NCI-H2081 (cell line): ENCODE measurements at regions not wholly inside any gene's neighbourhood (a gene's known extent, or its start where the extent isn't known, plus 50 kb on each side); places are given as distances from the start of the nearest gene placed in this dataset.

Source experiments
- DNase-seq, 2 experiments: peaks; one replicate each; lab custom pipeline; 2025; lab: John Stamatoyannopoulos, UW

DNA sequence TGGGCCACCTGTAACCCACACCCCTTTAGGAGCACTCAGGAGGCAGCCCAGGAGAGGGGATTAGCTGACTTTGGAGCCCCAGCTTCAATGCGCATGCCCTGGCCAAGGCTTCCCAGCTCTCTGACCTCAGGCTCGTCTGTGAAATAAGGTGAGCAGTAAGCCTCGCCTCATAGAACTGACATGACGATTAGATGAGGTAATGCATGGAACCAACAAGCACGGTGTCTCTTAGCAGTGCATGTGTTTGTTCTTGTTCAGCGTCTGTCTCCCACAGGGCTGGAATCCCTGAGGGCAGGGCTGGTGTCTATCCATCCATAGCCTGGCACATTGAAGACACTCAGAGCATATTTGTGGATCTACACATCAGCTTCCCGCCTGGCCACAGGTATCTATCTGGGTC lies 415.4 kb downstream of the MN1 start:
- DNase-seq = no peak

DNA sequence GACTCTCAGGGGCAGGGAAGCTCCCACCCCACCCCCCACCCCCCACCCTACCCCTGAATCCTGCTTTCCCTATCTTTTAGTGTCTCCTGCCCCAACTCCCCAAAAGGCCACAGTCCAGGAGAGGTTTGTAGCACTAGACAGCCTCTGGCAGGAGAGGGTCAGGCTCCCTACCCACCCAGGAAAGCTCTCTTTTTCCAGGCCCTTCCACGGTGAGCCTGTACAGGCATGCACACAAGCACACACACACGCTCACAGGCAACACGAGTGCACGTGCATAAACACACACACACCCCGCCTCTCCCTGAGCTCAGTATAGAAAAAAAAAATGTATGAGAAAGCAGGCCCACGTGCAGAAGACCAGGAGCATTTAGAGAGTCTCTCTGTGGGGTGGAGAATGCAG lies 414.0 kb downstream of the MN1 start:
- no peak for DNase-seq

DNA sequence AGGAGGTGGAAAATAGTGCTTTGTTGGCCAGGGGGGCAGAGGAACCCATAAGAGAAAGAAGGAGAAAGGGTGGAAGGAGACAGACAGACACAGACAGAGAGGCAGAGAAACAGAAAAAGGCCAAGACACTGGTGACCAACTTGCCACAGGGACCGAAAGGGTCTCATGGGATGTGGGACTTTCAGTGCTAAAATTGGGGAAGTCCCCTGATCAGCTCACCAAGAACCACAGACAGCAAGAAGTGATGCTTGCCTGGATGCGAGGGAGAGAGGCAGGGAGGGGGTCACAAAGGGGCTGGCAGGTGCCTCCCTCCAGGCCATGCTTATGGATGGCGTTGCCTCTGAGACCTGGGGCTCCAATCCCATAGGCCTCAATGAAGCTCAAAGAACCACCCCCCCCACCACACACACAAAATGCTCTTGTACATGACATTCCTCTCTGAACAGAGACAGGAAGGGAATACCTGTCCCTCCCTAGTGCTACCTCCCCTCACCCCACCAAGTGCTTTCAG lies 413.4 kb downstream of the MN1 start:
- no peak for DNase-seq

DNA sequence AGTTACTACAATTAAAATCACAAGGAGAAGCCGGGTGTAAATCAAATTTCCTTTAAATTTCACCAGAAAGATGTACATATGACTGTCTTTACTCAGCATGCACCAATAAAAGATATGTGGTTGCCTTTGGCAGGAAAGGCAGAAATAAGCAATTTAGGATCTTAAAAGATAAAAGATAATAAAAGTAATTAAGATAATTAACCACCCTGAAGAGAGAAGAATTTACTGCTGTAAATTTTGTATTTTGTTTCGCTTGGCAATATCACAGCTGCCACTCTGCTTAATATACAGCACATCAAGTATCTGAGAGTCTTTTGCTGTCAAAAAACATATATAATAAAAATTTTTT lies 411.9 kb downstream of the MN1 start:
- DNase-seq = no peak

DNA sequence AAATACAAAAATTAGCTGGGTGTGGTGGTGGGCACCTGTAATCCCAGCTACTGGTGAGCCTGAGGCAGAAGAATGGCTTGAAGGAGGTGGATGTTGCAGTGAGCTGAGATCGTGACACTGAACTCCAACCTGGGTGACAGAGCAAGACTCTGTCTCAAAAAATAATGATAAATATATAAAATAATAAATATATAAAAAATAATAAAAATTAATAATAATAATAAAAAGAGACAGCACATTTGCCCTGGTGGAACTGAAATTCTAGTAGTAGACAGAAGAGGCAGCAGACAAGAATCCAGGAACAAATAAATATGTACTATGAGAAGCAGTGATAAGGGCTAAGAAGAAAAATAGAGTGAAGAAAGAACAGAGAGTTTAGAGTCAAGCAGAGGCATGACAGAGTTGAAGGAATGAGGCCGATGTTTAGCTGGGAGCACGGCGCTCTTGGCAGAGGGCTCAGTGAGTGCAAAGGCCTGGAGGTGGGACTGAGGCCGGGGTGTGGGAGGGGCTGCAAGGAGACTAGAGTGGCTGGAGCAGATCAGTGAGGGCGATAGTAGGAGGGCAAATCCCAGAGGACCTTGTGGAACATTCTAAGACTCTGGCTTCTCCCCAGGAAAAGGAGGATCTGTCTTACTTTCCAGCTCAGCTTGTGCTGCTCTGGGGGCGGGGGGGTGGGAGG lies 410.3 kb downstream of the MN1 start:
- no peak for DNase-seq

DNA sequence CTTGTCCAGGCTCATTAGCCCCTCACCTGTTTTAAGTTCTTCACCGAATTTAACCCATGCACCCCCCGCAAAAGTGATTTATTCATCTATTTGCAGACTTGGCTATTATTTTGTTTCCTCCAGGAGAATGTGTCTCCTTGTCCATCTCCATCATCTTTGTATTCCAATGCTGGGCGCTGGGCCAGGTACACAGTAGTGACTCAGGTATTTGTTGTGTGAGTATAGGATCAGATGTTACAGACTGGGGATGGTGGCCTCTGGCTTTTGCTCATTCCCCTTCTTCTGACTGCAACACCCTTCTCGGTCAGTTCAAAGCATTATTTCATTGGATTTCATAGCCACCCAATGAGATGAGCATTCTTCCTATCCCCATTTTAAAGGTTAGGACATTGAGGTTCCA lies 408.2 kb downstream of the MN1 start:
- no peak for DNase-seq

DNA sequence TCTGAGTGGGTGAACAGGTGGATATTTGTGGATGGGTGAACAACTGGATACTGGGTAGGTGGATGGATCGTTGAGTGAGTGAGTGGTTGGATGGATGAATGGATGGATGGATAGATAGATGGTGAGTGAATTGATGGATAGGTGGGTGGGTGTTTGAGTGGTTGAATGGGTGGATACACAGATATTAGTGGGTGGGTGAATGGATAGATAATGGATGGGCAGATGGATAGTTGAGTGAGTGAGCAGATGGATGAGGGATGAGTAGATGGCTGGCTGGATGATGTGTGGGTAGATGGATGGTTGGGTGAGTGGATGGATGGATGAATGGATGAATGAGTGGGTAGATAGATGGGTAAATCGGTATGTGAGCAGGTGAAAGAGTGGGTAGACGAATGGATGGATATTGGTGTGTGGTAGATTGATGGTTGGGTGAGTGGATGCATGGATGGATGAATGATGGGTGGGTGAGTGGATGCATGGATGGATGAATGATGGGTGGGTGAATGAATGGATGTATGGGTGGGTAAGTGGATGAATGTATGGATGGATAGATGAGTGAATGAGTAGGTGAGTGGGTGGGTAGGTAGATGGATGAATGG lies 406.7 kb downstream of the MN1 start:
- DNase-seq = no peak

DNA sequence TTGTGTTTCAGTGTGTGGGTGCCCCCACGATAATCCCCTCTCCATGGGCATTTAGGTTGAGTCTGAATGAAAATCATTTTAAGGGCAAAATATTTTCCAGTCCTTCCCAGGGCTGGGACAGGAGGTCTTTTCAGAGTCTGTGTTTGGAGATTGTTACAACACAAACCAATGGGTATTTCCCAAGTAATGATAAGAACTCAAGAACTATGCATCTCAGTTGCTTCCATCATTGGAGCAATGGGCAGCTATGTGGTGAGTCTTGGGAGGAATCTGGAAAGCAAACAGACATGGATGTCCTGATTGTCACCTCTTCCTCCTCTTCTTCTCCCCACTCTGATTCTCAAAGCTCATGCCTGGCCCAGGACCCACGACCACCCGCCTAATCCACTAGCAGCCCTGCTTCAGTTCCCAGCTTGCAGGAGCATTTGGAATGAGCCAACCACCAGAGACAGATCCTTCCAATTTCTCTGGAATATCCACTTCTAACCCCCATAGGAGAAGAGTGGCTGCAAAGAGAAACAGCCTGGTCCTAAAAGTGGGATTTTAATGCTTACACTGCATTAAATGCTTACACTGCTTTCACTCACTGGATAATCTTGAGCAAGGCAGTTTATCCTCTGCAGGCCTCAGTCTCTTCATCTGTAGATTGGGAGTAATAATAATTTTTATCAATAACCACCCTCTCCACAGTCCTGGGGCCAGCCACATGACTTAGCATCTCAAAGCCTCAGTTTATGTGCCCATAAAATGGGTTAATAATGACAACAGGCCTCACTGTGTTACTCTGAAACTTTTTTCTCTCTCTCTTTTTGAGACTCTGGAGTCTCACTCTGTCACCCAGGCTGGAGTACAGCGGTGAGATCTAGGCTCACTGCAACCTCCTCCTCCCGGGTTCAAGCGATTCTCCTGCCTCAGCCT lies 404.3 kb downstream of the MN1 start:
- DNase-seq = no peak

DNA sequence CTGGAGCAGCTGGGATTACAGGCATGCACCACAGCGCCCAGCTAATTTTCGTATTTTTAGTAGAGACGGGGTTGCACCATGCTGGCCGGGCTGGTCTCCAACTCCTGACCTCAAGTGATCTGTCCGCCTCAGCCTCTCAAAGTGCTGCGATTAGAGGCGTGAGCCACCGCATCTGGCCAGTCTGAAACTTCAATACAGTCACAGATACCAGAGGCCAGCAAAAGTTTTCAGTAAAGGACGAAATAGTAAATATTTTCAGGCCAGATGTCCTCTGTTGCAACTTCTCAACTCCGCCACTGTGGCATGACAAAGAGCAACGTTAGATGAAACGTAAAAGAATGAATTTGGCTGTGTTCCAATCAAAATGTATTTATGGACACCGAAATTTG lies 403.6 kb downstream of the MN1 start:
- DNase-seq = no peak

DNA sequence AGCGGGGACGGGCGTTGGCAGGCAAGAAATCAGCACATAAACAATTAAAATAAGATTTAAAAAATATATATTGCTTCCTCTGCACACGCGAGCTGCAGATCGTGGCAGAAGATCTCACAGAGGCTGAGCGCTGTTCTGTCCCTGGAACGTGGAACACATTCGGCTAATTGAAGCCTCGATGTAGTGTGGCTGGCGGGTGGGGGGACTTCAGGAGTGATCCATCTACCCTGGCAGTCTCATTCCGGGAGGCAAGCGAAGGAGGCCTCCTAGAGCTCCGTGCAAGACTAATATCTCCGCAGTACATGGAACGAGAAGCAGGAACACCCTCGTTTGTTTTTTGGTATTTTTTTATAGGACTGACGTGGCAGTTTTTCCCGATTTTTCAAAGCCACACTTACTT lies 402.4 kb downstream of the MN1 start:
- DNase-seq = no peak

DNA sequence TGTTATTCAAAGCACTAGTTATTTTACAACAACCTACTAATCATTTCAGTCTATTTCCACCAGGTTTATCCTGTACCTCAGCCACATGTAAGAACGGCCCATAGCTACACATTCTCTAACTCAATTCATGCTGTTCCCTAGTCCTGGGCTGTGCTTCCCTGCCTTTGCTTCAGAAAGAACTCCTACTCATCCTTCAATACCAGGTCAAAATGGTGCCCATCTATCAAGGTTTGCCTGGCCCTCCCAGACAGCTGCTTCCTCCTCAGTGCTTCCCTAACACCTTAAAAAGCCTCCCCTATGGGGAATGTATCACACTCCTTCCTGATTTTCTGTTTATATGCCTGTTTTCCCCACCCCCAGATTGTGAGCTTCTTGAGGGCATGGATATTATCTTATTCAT lies 400.7 kb downstream of the MN1 start:
- DNase-seq = no peak

DNA sequence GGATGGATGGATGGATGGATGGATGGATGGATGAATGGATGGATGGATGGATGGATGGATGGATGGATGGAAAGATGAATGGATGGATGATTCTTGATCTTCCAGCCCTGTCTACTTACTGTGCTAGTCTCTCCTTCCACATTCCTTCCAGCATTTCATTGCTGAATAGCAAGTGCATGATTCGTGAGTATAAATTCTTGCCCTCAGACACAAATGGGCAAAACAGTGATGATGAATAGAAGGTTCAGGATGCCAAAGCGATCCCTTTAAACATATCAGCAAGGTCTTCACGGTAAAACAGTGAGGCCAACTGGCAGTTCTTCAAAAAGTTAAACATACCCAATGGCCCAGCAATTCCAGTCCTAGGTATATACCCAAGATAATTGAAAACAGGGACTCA lies 400.2 kb downstream of the MN1 start:
- DNase-seq = no peak

DNA sequence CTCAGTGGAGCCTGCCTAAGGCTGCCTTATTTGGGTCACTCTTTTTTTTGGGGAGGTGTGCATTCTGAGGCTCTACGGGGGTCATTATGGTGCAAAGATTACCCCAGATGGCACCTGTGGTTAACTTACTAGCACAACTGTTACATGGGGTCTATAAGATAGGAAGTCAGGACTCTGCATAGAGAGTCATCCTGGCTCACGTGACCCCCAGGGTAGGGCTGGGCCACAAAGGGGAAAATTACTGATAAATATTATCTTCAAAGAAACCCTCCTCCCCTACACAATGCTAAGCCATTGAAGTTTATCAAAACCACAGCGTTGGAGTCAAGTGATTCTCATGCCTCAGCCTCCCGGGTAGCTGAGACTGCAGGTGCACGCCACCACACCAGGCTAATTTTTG lies 397.1 kb downstream of the MN1 start:
- no peak for DNase-seq

DNA sequence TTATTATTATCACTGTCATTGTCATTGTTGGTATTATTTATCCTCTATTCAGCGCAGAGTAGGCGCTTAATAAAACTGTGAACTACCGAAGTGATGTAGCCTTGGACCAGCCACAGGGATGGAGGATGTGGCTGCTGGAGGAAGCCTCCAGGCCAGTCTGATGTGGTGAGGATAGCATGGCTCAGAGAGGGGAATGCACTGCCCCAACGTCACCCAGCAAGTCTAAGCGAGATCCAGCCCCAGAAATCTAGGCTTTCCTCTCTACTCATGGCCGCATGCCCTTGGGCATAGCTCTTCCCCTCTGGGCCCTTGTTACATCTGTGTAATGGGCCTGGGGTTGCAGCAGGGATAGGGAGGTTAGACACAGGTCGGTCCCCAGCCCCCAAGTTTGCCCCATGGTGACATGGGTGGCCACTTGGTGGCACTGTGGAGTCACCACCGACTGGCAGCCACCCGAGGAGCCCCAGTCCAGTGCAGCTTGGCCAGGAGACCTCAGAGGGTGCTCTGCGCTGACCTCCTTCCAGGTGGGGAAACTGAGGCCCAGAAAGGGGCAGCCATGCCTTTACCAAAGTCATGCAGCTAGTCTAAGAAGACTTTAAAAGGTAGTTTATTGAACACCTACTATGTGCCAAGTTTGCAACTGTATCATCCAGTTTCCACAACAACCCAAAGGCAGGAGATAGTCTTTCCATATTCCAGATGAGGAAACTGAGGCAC lies 395.7 kb downstream of the MN1 start:
- DNase-seq = no peak

DNA sequence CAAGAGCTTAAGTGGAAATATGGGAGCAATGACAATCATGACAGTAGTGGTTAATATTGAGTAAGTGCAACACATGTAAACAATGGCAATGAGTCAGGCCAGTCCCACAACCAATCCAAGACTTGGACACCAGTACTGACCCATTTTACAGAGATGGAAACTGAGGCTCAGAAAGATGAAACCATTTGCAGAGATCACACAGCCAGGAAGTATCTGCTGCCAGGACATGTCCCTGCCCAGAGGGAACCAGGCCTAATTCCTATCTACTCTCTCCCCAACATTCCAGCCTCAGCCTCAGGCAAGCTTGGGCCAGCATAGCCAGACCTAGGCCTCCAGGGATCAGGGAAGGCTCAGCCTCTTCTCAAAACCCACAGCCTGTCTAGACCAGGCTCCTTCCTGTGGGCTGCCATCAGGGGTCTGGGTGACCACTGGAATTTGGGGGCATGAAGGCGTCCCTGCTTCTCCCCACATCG lies 395.1 kb downstream of the MN1 start:
- no peak for DNase-seq

DNA sequence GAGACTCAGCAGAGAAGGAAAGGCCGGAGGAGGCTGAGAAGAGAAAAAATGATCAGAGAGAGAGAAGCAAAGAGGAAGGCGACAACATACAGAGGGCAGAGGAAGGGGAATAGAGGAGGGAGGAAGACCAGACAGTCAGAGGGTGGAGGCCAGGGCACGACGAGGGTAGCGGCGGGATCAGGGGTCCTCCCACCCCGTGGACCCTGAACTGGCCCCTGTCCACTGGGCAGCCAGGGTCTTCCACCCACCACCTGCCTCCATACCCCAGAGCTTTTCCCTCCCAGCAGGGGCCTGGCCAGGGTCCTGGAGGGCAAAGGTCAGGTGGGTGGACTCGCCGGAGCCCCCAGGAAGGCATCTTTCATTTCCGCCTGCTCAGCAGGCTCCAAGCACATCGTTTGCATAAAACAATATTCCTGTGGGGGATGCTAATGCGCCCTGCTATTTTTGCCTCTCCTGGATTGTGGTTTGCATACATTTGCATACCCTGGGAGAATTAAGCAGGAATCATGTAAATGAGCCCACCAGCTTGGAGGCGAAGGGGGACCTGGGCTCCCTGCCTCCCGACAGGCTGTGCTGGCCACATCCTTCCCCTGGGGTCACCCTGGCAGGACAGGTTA lies 394.1 kb downstream of the MN1 start:
- DNase-seq = no peak

DNA sequence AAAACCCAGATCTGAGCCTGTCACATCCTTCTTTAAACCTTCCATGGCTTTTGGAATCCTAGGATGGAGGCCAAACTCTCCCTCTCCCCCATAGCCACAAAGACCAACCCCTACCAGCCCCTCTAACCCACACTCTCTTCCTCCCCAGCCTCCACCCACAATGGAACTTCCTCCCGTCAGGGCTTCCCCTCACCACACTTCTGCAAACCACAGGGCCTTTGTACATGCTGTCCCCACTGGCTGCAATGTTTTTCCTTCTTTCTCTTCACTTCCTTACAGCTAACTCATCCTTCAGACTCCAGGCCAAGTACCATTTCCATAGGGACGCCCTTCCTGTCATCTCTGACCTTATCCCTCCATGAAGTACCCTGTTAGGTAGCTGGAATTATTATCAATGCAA lies 393.5 kb downstream of the MN1 start:
- no peak for DNase-seq

DNA sequence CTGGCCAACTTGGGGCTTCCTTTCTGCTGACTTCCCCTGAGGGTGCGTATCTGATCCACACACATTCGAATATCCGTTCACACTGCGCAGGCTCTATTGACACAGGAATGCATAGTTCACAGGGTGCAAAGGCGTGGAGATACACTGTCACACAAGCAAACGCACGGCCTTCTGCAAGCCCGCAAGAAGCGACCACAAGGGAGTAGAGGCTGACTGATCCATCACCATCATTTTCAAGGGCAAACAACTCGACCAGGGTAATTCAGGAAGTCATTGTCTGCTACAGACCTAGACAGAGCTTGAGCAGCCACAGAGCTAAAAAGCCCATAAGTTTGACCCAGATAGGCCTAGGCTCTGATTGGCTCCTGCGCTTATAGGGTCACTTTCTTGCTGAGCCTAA lies 392.3 kb downstream of the MN1 start:
- DNase-seq = no peak

DNA sequence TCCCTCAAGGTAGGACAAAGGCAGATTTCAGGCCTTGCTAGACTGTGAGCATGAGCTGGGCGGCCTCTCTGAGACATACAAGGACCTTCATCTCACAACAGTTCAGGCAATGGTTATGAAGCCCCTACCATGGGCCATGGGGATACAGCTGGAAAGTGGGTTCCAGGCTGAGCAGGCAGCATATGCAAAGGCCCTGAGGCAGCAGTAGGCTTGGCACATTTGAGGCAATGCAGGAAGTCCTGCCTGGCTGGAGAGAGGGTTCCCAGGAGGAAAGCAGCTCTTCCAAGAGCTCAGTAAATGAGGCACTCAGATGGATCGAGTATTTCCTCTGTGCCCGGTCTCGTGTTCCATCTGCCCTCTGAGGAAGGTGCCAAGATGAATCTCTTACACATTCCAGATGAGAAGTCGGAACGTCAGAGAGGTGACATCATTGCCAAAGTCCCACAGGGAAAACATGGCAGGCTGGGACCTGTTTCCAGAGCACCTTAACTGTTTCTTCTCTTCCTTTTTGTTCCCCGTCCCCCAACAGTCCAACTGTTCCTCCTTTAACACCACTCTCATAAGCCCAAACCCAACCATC lies 388.6 kb downstream of the MN1 start:
- no peak for DNase-seq

DNA sequence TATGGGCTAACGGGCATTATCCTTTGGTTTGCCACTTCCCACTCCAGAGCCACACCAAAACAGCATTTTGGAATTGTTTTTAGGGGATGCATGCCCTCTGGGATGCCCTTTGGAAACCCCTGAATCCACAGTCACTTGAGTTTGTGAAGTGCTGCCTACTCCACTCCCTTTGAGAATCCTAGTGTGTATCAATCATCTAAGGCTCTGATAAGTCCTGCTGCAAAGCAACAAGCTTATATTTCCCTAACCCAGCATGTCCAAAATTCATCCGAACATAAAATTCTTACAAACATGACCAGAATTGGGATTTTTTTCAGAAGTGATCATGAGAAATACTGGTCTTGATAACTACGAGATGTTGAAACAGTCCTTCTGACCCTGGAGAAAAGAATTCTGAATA lies 387.9 kb downstream of the MN1 start:
- DNase-seq = no peak
